Fibroblast of skin of scalp (primary cell): ENCODE measurements at regions not wholly inside any gene's neighbourhood (a gene's known extent, or its start where the extent isn't known, plus 50 kb on each side); places are given as distances from the start of the nearest gene placed in this dataset.
A peak's percentile ranks its signal among the peaks of the same experiment; 100 is the strongest.

ENCODE experiments used
- DNase-seq: peaks from one replicate; pipeline ENCODE4 v3.0.0-alpha.2; 2013

- DNase-seq: no peak
Measured at GRCh38 chr5:167900340-167900935, 391.0 kb upstream of the WWC1 start.

- DNase-seq: no peak
Measured at GRCh38 chr5:167902298-167902697, 389.1 kb upstream of the WWC1 start.

GRCh38 chr5:167903243-167903642, 388.2 kb upstream of the WWC1 start:
- no peak for DNase-seq

GRCh38 chr5:167903659-167904058, 387.8 kb upstream of the WWC1 start:
- peak; percentile 77 for DNase-seq

- DNase-seq: no peak
Measured at GRCh38 chr5:167905919-167906853, 385.3 kb upstream of the WWC1 start.

GRCh38 chr5:167908606-167909005, 382.8 kb upstream of the WWC1 start:
- peak; percentile 58 for DNase-seq

- DNase-seq: peak; percentile 48
Measured at GRCh38 chr5:167912941-167913665, 378.3 kb upstream of the WWC1 start.

- DNase-seq: no peak
Measured at GRCh38 chr5:167915237-167915636, 376.2 kb upstream of the WWC1 start.

GRCh38 chr5:167916261-167916691, 375.2 kb upstream of the WWC1 start:
- DNase-seq: peak; percentile 62

GRCh38 chr5:167916706-167917105, 374.7 kb upstream of the WWC1 start:
- DNase-seq: peak; percentile 75

- no peak for DNase-seq
Measured at GRCh38 chr5:167918184-167918812, 373.1 kb upstream of the WWC1 start.

- no peak for DNase-seq
Measured at GRCh38 chr5:167918813-167919483, 372.5 kb upstream of the WWC1 start.

- DNase-seq: no peak
Measured at GRCh38 chr5:167920589-167920988, 370.9 kb upstream of the WWC1 start.

GRCh38 chr5:167921796-167922195, 369.6 kb upstream of the WWC1 start:
- DNase-seq: no peak

- peak; percentile 52 for DNase-seq
Measured at GRCh38 chr5:167923396-167923795, 368.0 kb upstream of the WWC1 start.

- DNase-seq: no peak
Measured at GRCh38 chr5:167929841-167930240, 361.6 kb upstream of the WWC1 start.

GRCh38 chr5:167934551-167934971, 356.9 kb upstream of the WWC1 start:
- DNase-seq: peak; percentile 99

- DNase-seq: no peak
Measured at GRCh38 chr5:167936022-167936421, 355.4 kb upstream of the WWC1 start.

GRCh38 chr5:167936944-167937634, 354.4 kb upstream of the WWC1 start:
- no peak for DNase-seq

- peak; percentile 93 for DNase-seq
Measured at GRCh38 chr5:167937635-167937998, 353.8 kb upstream of the WWC1 start.

GRCh38 chr5:167939686-167940085, 351.8 kb upstream of the WWC1 start:
- peak; percentile 67 for DNase-seq

GRCh38 chr5:167940911-167941310, 350.5 kb upstream of the WWC1 start:
- DNase-seq: peak; percentile 64
